Cardiac muscle cell (in vitro differentiated cells and primary cell): ENCODE measurements at regions not wholly inside any gene's neighbourhood (a gene's known extent, or its start where the extent isn't known, plus 50 kb on each side); places are given as distances from the start of the nearest gene placed in this dataset.

Experiments
- DNase-seq, 2 donors: peaks; one replicate each; pipeline versions ENCODE4 v3.0.0 to v3.0.0-alpha.2; 2010 to 2017; ENCODE audit warnings: low read depth in 1 of 2, low spot score in 1 of 2
- H3K27ac ChIP-seq: fragments of 200-600 bp; sonication (generic); 2 replicates; pipeline ENCODE4 v1.5.1; 2016
- H3K27me3 ChIP-seq: fragments of 200-600 bp; sonication (generic); 2 replicates; pipeline ENCODE4 v1.6.0; 2016; ENCODE audit warnings: control low read depth
- H3K36me3 ChIP-seq: fragments of 200-600 bp; sonication (generic); 2 replicates; pipeline ENCODE4 v1.5.1; 2016; ENCODE audit warnings: control low read depth
- H3K4me1 ChIP-seq: fragments of 200-600 bp; sonication (generic); 2 replicates; pipeline ENCODE4 v1.8.1; 2017; ENCODE audit warnings: low read depth, mild to moderate bottlenecking, mixed run types
- H3K4me3 ChIP-seq: fragments of 200-600 bp; sonication (generic); 2 replicates; pipeline ENCODE4 v1.5.1; 2016; ENCODE audit warnings: mild to moderate bottlenecking
- H3K9me3 ChIP-seq: fragments of 200-600 bp; sonication (generic); 2 replicates; pipeline ENCODE4 v1.5.1; 2017; ENCODE audit warnings: low read depth, mild to moderate bottlenecking, control low read depth
- CTCF ChIP-seq: IDR thresholded peaks from 2 replicates; pipeline ENCODE4 v1.5.1; 2012; ENCODE audit warnings: low read depth, mild to moderate bottlenecking, low read length

GRCh38 chr18:44195394-44196140 is 485.1 kb upstream of the SETBP1 start:
- no peaks in the 10 kb centered on the region for H3K9me3 ChIP-seq
- no peak overlapping the region for H3K27ac ChIP-seq
- TF ChIP-seq CTCF, result no peak

GRCh38 chr18:44197832-44198611 is 482.7 kb upstream of the SETBP1 start:
- Histone ChIP-seq H3K4me1 (no peaks in the 10 kb centered on the region), H3K9me3 (no peaks in the 10 kb centered on the region), H3K36me3 (no peaks in the 10 kb centered on the region), H3K27ac (no peak overlapping the region), H3K4me3 (no peak overlapping the region), H3K27me3 (no peaks in the 10 kb centered on the region)
- no peak for TF ChIP-seq CTCF
- DNase-seq, result no peak

More at GRCh38 chr18:44195394-44196140, 485.1 kb upstream of the SETBP1 start:
- no peak overlapping the region for H3K4me3 ChIP-seq
- no peaks in the 10 kb centered on the region for H3K27me3 ChIP-seq
- no peaks in the 10 kb centered on the region for H3K36me3 ChIP-seq
- DNase-seq, result no peak
- no peaks in the 10 kb centered on the region for H3K4me1 ChIP-seq

- DNase-seq, result no peak
- H3K27ac ChIP-seq, result no peak overlapping the region
- H3K4me3 ChIP-seq, result no peak overlapping the region
- no peaks in the 10 kb centered on the region for H3K36me3 ChIP-seq
- no peaks in the 10 kb centered on the region for H3K9me3 ChIP-seq
- H3K27me3 ChIP-seq, result no peaks in the 10 kb centered on the region
- no peak for TF ChIP-seq CTCF
- H3K4me1 ChIP-seq, result no peaks in the 10 kb centered on the region
Observed at GRCh38 chr18:44198612-44199284, 481.9 kb upstream of the SETBP1 start.

GRCh38 chr18:44213293-44213692 is 467.4 kb upstream of the SETBP1 start:
- no peak for TF ChIP-seq CTCF
- H3K4me3 ChIP-seq, result no peak overlapping the region
- DNase-seq, result no peak
- H3K36me3 ChIP-seq, result no peaks in the 10 kb centered on the region
- no peak overlapping the region for H3K27ac ChIP-seq
- no peaks in the 10 kb centered on the region for H3K27me3 ChIP-seq
- no peaks in the 10 kb centered on the region for H3K4me1 ChIP-seq
- no peaks in the 10 kb centered on the region for H3K9me3 ChIP-seq

GRCh38 chr18:44214396-44214795 is 466.3 kb upstream of the SETBP1 start:
- Histone ChIP-seq H3K4me3 (no peak overlapping the region), H3K27me3 (no peaks in the 10 kb centered on the region), H3K36me3 (no peaks in the 10 kb centered on the region), H3K9me3 (no peaks in the 10 kb centered on the region), H3K27ac (no peak overlapping the region), H3K4me1 (no peaks in the 10 kb centered on the region)
- no peak for TF ChIP-seq CTCF
- DNase-seq, result no peak
